Stimulated activated CD8-positive, alpha-beta memory T cell treated with anti-CD3 and anti-CD28 coated beads, Interleukin-4, amount 100 ng/mL, for 48 hours (primary cell): ENCODE measurements at regions not wholly inside any gene's neighbourhood (a gene's known extent, or its start where the extent isn't known, plus 50 kb on each side); places are given as distances from the start of the nearest gene placed in this dataset.
"Not testable (repeated sequence)": the region's sequence is repeated elsewhere in the genome, so short reads cannot be mapped to it uniquely, and the experiment has no call there.

Experiments
- DNase-seq: peaks from one replicate; pipeline ENCODE4 v3.0.0-alpha.2; 2020

DNA sequence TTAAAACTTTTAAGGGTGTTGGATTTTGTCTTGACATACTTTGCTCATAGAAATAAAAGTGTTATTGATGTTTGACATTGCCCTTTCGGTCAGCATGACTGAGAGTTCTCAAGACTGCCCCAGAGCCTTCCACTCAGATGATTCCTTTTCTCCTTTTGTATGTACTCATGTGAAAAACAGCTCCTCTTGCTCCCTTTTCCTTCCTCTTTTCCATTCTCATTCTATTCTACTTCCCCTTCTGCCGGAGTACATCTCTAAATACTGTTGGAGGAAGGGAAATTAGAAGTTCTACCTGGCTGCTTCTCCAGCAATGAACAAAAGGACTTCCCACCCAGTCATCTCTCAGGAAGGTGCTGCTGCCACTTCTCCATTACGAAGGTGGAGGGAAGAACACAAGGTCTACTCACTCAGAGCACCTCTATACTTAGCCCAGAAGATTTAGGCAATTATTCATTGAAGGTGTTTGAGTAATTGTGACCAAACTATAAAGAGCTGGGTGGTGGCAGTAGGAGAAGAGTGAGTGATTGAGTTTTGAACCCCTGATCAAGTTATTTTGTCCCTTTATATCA lies 163.8 kb upstream of the MBNL1 start:
- no peak for DNase-seq

DNA sequence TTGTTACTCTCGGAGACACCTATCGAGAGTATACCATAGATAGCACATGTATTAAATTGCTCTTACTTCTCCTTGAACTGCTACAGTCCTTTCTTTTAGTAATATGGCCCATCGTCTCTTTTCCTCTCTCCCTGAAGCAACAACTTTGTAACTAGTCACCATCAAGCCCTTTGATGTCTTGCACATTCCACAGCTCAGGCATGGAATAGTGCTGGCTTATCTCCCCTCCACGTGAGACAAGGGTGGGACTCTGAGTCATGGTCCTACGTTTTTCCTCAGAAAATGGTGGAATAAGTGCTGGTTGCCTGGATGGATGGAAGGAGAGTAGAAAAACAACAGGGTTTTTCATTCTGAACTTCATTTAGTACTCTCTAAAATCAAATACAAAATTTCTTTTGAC lies 163.3 kb upstream of the MBNL1 start:
- DNase-seq: no peak

DNA sequence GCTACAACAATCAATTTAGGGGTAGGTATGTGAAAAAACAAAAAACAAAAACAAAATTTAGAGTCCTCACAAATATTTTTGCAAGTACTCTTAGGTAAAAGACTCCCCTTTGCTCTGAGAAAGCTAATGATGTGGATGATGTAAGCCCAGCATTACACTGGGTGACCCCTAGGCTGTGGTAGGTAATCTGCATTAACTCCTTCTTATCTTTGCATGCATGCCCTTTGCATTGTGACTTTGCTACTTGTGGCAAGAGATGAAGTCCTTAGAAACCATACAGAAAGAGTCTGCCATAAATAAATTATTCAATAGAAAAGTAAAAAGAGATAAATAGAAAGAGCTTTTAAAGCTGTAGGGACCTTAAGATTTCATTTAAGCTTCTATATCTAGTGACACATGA lies 159.7 kb upstream of the MBNL1 start:
- DNase-seq: no peak

DNA sequence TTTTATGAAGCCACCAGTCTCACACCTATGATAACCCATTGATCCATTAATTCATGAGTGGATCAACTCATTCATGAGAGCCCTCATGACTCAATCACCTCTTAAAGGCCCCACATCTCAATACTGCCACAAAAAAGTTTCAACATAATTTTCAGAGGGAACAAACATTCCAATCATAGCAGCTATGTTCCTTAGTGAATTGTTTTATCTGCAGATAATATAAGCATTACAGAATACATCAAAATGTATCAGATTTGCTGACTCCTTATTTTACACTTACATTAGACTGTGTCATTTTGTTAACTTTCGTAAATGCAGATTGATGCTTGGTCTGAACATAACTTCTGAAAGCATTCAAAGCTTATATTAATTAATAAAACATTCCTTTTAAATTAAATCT lies 155.3 kb upstream of the MBNL1 start:
- no peak for DNase-seq

DNA sequence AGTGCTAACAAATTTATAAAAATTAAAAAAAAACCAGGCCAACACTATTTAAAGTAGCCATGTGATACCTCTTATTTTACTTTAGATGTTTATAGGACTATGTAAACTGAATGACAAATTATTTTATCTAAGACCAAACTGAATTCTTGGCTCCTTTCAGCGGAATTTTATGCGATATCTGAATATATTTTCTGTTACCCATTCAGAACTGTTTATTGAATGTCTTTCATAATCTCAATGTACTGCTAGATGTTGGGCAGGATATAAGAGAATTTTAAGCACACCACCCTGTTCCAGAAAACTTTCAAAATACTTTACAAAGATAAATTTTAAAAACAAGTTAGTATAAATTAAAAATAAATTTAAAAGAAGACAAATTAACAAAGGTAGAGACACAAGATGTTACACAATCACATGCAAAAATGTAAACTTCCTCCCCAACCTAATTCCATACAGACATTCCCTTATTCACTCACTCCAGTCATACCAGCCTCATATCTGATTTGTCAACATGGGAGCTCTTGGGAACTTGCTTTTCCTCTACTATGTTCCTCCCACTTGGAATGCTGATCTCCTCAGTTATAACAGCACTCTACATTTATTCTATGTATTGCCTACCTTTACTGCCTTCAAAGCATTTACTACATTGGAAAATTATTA lies 154.6 kb upstream of the MBNL1 start:
- no peak for DNase-seq

DNA sequence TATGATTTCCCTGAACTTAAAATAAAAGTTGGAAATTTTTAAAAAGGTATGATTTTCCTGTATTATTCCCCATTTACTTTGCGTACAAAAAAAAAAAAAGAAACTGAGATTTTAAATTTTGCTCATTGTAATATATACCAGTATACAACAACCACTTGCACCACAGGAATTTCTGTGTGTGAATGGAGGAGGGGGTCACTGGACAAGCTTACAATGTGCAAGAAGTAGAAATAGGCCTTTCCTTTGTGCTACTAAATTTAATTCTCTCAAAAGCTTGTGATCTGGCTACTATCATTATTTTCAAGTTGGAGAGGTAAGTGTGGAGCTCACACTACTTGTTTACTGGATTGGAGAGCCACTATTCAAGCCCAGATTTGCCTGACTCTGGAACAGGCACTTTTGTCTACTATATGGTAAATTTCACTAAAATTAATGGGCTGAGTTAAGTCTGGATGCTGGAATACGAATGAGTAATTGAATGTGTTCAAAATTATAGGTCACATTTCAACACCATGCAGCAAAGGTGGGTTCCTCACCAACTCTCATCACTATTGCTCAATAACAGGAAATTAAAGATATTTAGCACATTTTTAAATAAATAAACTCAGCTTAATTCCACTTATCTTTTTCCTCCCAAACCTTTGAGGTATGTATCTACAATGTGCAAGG lies 148.0 kb upstream of the MBNL1 start:
- no peak for DNase-seq

DNA sequence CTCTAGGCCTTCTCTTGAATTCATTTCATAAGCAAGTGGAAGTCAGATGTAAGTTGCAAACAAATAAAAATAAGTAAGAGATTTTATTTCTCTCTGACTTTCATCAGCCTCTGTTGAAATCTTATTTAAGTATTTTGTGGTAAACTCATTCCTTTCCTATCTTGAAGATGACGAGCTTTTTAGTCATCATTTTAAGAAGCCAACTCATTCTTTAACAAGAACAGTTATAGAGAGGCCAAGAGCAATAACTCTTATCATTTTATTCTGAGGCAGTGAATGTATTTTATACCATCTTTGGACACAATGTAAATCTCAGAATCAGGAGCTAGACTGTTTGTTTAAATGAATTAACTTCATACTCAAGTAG lies 147.5 kb upstream of the MBNL1 start:
- DNase-seq: no peak

DNA sequence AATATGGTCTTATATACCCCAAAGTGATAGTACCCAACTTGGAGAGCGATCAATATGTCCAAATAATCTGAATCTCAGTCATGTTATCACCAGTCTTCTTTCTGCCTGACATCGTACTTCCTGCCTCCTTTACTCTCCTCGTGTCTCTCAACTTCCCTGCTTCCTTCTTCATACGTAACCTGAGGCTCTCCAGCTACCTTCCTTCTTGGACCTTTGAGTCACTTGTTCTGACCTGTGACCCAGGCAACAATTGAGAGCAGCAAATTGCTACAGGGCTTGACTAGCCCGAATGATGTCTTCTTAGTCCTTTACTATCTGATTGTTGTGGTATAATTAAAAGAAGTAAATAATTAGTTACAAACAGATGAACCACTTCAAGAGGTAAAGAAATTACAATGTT lies 145.9 kb upstream of the MBNL1 start:
- no peak for DNase-seq

DNA sequence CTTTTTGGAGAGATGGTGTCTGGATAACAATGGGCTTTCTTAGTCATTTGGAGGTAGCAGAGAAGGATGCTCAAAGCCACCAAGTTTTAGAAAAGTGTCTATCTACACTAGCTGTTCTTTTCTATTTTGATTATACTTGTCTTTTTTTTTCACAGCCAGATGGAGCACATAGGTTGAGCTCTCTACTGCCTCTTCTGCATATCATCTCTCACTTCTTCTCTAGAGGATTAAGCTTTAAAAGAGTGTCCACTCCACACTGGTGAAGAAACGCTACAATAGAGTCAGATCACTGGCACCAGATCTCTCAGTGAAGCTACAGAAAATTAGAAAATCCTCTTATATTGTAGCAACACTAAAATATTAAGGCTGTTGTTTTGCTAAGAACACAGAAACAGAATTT lies 145.3 kb upstream of the MBNL1 start:
- no peak for DNase-seq

DNA sequence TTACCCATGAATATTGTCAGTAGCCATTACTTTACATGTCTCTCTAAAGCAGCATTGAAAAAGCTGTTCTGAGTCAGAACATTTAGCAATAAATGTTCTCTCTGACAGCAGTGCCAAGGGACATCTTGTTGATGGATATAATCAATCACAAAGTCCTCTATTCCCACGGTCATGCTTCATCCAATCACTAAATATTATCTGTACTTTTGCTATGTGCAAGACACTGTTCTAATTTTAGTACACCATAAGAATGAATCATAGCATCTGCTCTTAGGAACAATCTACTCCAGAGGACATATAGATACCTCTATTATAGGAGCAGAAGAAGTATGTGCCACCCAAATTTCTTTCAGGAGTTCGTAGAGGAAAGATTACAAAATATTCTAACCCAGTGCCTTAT lies 142.5 kb upstream of the MBNL1 start:
- DNase-seq: no peak

DNA sequence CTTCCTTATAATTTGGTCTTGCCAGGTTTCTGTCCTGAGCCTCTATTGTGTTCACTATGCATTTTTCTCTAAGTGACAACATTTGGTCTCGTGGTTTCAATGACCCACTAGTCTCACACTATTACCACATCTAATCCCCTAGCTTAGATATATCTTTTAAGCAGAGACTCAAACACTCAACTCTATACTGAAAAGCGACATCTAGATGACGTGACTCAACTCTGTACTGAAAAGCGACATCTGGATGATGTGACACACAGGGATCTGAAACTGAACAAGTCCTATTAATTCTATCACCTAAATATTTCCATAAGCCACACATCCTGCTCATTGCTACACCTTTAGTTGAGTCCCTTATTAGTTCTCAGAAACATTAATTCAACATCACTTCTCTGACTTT lies 141.7 kb upstream of the MBNL1 start:
- DNase-seq: no peak

DNA sequence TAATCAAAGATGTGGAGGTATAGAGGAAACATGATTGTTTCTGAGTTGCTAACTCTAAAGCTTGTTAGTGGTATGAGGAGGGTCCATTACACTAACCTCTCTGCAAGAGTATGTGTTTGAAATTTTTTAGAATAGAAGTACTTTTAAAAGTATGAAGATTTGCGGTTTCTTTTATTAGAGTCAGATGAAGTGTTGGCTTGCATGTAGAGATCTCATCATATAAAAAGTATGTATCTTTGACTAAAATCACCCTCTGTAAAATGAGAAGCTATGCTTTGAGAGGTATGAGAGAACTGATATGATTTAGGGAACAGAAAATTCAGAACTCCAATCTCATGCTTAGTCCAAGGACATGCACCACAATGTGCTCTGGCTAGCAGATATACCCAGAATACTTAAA lies 140.4 kb upstream of the MBNL1 start:
- DNase-seq: no peak

DNA sequence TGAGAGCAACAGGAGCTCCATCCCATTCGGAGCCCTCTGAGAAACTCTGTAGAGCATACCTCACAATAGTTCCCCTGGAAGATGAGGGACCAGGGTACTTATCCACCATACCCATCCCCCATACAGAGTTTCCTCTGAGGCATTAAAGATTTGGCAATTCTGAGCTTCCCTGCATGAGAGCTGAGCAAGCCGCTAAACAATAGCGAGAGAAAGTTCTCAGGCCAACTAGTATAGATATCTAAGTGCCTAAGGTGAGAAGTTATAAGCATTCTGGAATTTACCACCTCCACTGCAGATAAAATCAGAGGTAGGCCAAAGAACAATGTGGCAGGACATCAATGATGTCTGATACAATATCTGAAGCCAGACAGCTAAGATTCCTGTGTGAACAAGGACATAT lies 129.1 kb upstream of the MBNL1 start:
- DNase-seq: no peak

DNA sequence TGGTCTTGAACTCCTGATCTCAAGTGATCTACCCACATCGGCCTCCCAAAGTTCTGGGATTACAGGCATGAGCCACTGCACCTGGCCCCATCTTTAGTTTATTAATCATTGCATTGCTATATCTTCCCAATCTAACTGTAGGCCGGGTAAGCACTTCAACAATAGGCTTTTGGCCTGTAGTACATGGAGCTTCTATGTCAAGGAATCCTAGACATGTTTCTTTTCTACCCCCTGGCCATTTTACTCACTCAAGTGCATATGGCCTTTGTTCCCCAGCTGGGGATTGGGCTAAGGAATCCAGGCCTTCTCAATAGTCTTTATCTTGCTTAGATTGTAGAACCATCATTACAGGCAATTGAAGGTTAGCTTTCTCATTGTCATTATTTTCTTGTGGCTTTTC lies 122.3 kb upstream of the MBNL1 start:
- no peak for DNase-seq

DNA sequence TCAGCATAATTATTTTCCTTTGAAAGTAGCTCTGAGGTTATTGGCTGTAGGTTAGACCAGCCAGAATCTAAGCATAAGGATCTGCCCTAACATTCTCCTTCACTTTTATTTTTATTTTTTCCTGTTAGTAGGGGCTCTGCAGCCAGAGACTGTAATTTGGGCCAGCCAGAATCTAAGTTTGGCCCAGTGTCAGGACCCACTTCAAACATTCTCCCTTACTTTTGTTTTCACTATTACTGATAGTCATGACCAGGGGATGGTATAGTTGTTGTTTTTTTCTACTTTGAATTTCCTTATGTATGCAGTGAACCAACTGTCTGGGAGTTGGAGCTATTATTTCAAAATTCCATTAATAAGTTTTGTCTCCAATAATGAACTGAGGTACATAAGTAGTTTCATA lies 121.0 kb upstream of the MBNL1 start:
- DNase-seq: no peak

DNA sequence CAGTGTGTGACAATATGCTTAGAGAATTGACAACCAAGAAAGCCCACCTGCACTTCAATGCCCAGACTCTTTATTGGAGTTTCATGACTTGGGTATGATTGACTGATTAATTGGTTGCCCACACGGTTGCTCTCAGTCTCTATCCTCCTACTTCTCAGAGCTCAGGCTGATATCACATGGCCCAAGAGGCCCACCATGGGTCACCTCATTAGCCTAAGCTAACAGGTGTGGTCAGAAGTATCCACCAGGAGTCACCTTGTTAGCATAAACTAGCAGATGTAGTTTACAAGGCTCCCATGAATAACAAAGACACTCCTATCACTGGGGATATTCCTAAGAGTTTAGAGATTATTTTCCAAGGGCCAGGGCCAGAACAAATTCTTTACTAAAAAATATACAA lies 120.2 kb upstream of the MBNL1 start:
- no peak for DNase-seq

DNA sequence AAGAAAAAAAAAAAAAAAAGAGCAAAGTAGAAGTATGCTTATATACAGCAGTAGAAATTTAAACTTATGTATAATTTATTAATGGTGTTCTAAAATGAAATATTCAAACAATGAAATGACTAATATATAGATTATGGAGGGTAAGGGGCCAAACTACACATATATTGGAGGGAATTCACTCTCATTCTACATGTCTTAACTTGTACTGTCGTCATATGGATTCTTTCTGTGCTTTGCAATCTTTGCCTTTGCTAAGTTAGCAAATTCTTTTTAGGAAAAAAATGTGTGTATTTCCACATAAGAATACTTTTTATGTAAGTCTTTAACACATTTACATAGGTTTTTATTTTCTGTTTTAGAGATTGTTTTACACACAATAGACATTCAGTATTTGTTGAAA lies 118.9 kb upstream of the MBNL1 start:
- no peak for DNase-seq

DNA sequence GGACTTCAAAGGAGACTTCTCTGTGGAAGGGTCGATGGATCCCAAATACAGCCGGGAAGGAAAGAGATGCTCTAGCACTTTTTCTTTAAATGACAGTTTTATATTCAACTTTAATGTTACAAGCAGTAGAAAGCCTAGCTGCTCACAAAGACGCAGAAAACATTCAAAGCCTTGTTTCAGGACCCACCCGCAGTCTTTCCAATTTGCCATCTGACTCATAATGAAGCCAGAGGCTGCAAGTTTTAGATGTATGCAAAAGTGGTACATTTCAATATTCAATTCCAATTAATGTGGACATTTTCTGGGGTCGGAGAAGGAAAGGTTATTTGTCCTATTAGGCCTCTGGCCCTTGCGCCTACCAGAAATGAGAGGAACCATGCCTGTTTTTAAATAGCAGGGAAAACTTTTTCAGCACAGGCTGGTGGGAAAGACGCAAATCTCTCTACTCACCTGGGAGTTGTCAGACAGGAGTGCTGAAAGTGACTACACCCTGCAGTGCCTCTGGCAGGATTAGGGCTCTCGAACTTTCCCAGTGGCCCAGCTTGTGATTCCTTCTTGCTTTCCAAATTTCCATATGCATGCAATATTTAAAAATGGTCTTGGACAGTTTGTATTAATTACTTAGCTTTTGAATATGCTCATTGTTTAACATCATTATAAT lies 117.4 kb upstream of the MBNL1 start:
- DNase-seq: no peak

DNA sequence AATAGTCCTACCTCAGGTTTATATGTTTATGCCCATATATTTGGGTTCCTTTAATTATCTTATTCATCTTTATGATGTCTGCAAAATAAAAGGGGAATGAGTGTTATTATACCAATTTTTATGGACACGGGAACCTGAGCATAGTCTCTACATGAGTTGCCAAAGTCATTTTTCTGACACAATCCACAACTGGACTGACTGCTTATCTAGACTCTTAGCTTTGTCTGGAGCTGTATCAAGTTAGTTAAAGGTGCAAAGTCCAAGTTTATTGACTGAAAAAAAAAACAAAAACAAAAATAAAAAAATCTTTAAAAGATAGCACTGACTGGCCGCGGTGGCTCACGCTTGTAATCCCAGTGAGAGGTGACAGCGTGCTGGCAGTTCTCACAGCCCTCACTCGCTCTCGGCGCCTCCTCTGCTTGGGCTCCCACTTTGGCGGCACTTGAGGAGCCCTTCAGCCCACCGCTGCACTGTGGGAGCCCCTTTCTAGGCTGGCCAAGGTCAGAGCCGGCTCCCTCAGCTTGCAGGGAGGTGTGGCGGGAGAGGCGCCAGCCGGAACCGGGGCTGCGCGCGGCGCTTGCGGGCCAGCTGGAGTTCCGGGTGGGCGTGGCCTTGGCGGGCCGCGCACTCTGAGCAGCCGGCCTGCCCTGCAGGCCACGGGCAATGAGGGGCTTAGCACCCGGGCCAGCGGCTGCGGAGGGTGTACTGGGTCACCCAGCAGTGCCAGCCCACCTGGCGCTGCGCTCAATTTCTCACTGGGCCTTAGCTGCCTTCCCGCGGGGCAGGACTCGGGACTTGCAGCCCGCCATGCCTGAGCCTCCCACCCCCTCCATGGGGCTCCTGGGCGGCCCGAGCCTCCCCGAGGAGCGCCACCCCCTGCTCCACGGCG lies 116.6 kb upstream of the MBNL1 start:
- not testable (repeated sequence) for DNase-seq

DNA sequence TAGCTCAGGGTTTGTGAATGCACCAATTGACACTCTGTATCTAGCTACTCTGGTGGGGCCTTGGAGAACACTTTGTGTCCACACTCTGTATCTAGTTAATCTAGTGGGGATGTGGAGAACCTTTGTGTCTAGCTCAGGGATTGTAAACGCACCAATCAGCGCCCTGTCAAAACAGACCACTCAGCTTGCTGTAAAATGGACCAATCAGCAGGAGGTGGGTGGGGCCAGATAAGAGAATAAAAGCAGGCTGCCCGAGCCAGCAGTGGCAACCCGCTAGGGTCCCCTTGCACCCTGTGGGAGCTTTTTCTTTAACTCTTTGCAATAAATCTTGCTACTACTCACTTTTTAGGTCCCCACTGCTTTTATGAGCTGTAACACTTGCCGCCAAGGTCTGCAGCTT lies 115.6 kb upstream of the MBNL1 start:
- DNase-seq: not testable (repeated sequence)

DNA sequence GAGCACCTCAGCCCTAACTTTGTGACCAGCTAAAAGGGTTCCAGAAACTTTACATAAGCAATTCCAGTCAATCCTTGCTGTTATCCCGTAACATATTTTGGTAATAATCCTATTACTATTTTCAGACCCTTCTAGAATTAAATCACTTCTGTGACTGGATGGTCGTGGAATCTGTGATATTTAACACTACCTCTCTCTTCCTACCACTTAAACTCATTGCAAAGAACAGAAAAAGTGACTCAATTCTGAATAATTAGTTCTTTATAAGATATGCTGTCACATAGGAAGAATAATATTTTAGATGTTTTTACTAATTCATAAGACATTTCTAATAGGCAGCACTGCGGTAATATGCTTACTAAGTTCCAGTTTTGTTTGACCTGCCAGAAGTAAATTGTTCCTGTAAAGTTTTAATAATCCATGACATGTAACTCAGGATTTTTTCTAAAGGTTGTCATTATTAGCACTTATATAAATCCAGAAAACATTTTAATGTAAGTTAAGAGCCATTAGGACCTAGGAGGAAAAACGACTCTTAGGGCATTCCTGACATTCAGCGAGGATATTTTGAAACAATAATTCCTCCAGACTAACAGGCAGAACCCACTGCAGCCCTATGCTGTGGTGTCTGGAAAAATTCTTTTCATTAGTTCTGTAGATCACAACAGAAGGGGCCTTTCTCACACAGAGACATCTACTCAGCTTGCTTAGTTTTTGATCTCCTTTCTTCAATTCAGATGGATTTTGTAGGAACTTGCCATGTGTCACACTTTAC lies 113.3 kb upstream of the MBNL1 start:
- no peak for DNase-seq

DNA sequence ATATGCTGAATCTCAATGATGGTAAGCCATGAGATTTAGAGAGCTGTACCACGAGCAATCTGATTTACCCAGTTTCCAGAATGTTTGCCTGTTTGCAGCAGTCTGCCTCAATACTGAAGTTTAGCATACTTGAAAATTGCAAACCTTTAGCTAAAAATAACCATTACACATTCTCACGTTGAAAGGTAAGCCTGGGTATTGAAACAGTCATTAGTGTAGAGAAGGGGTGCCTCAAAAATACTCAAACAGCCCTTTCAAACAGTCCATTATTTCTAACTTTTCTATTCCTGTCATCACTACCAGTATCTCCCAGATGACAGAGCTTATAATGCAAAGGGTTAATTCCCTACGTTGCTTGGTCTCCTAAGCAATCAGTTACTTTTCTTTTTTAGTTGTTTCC lies 111.8 kb upstream of the MBNL1 start:
- no peak for DNase-seq

DNA sequence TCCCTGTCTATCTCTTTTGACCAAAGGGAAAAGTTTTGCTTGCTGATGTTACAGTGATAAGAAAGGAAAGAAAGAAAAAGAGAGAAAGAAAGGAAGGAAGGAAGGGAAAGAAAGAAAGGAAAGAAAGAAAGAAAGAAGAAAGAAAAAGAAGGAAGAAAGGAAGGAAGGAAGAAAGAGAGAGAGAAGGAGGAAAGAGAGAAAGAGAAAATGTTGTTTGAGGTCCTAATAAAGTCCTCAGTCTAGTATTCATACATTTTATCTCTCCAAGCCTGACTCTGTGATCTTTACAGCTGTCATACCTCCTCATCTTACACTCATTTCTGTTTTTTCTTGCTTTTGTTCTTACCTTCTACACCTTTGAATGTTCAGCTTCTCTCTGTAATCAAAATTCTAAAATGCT lies 111.4 kb upstream of the MBNL1 start:
- DNase-seq: no peak
